Naive thymus-derived CD4-positive, alpha-beta T cell (primary cell): ENCODE measurements at regions not wholly inside any gene's neighbourhood (a gene's known extent, or its start where the extent isn't known, plus 50 kb on each side); places are given as distances from the start of the nearest gene placed in this dataset.
A peak's percentile ranks its signal among the peaks of the same experiment; 100 is the strongest.

ENCODE experiments used
- ATAC-seq: fragments of 150-1000 bp; cut with Tn5 transposase; 2 replicates; pipeline ENCODE4 v1.10.0; 2021; ENCODE audit warnings: mild to moderate bottlenecking, moderate library complexity
- CTCF ChIA-PET: fragments of 350-600 bp; sonication (Branson Sonifier 250); formaldehyde crosslinking; loops from one replicate; lab custom pipeline; 2021; ENCODE audit warnings: antibody characterized with exemption; lab: Charles Lee
- POLR2A ChIA-PET: fragments of 350-600 bp; sonication (Branson Sonifier 250); formaldehyde crosslinking; loops from one replicate; lab custom pipeline; 2021; ENCODE audit warnings: antibody characterized with exemption, inconsistent platforms; lab: Charles Lee
- DNase-seq, 9 donors: peaks; one replicate each; pipeline versions ENCODE4 v3.0.0 to v3.0.0-alpha.2; 2020 to 2022; ENCODE audit warnings: mixed read lengths in 1 of 9
- H3K27ac ChIP-seq: one replicate; pipeline ENCODE4 v1.7.0; 2013; ENCODE audit warnings: mild to moderate bottlenecking, low read depth, low read length, moderate library complexity
- H3K27me3 ChIP-seq, 2 donors: one replicate each; pipeline ENCODE4 v1.7.0; 2013; ENCODE audit warnings: low read length in 2 of 2, mild to moderate bottlenecking in 2 of 2, moderate library complexity in 2 of 2; ENCODE audit not compliant: control insufficient read depth in 2 of 2, insufficient read depth in 2 of 2
- H3K36me3 ChIP-seq, 3 experiments: 1 replicate in 2 of 3; 2 replicates in 1 of 3; pipeline ENCODE4 v1.7.0; 2013; ENCODE audit warnings: low read length in 3 of 3, mild to moderate bottlenecking in 3 of 3, moderate library complexity in 1 of 3; ENCODE audit not compliant: insufficient read depth in 3 of 3, control insufficient read depth in 2 of 3
- H3K4me1 ChIP-seq, 2 donors: one replicate each; pipeline ENCODE4 v1.7.0; 2013; ENCODE audit warnings: low read length in 2 of 2, mild to moderate bottlenecking in 2 of 2, moderate library complexity in 1 of 2; ENCODE audit not compliant: control insufficient read depth in 2 of 2, insufficient read depth in 2 of 2
- H3K4me3 ChIP-seq: 2 replicates; pipeline ENCODE4 v1.7.0; 2013; ENCODE audit warnings: mild to moderate bottlenecking, low read length
- H3K9me3 ChIP-seq, 3 experiments: 1 replicate in 2 of 3; 2 replicates in 1 of 3; pipeline ENCODE4 v1.7.0; 2013; ENCODE audit warnings: low read length in 3 of 3; ENCODE audit not compliant: control insufficient read depth in 2 of 3
- H3K27ac Mint-ChIP-seq, 9 donors: one replicate each; pipeline ENCODE4 v1.8.0; 2020 to 2022; ENCODE audit warnings: mixed read lengths in 9 of 9, mild to moderate bottlenecking in 8 of 9, moderate library complexity in 5 of 9, inconsistent platforms in 2 of 9
- H3K27me3 Mint-ChIP-seq, 5 donors: one replicate each; pipeline ENCODE4 v1.8.0; 2021 to 2022; ENCODE audit warnings: mixed read lengths in 5 of 5, mild to moderate bottlenecking in 1 of 5
- H3K36me3 Mint-ChIP-seq, 5 donors: one replicate each; pipeline ENCODE4 v1.8.0; 2020 to 2022; ENCODE audit warnings: mixed read lengths in 5 of 5, mild to moderate bottlenecking in 3 of 5, inconsistent platforms in 1 of 5
- H3K4me1 Mint-ChIP-seq, 7 donors: one replicate each; pipeline ENCODE4 v1.8.0; 2020 to 2022; ENCODE audit warnings: mixed read lengths in 7 of 7, mild to moderate bottlenecking in 3 of 7, inconsistent platforms in 1 of 7
- H3K4me3 Mint-ChIP-seq, 10 donors: one replicate each; pipeline ENCODE4 v1.8.0; 2020 to 2022; ENCODE audit warnings: mild to moderate bottlenecking in 10 of 10, mixed read lengths in 10 of 10, moderate library complexity in 6 of 10, inconsistent platforms in 2 of 10
- H3K9me3 Mint-ChIP-seq, 11 donors: one replicate each; pipeline ENCODE4 v1.8.0; 2020 to 2022; ENCODE audit warnings: mixed read lengths in 11 of 11, mild to moderate bottlenecking in 4 of 11, inconsistent platforms in 1 of 11, moderate library complexity in 1 of 11
- intact Hi-C, 2 donors: fragments of 100-400 bp; cut with micrococcal nuclease; formaldehyde crosslinking; loops; one replicate each; pipeline ENCODE4 v1.15.1; 2023

GRCh38 chr10:63030536-63030935 is 102.6 kb upstream of the NRBF2 start:
- intact Hi-C loops = no loop called here
- Histone ChIP-seq H3K27ac (no peak overlapping the region), H3K9me3 (no peaks in the 10 kb centered on the region), H3K36me3 (no peaks in the 10 kb centered on the region), H3K27me3 (no peaks in the 10 kb centered on the region), H3K4me3 (no peak overlapping the region), H3K4me1 (no peaks in the 10 kb centered on the region)
- peaks cover 0 to 5% (median 0%) of the 10 kb centered on the region in 11 donors for H3K9me3 Mint-ChIP-seq
- ChIA-PET CTCF (no interaction called here), POLR2A (no interaction called here)
- DNase-seq (no peak), ATAC-seq (no peak)
- no peak overlapping the region for H3K27ac Mint-ChIP-seq
- no peaks in the 10 kb centered on the region for H3K4me1 Mint-ChIP-seq
- peaks cover 1 to 22% (median 5%) of the 10 kb centered on the region in 5 donors for H3K27me3 Mint-ChIP-seq
- H3K4me3 Mint-ChIP-seq = no peak overlapping the region
- peaks cover 0 to 3% (median 0%) of the 10 kb centered on the region in 5 donors for H3K36me3 Mint-ChIP-seq

GRCh38 chr10:63027531-63027930 is 105.6 kb upstream of the NRBF2 start:
- Histone ChIP-seq H3K9me3 (no peaks in the 10 kb centered on the region), H3K27ac (no peak overlapping the region), H3K27me3 (no peaks in the 10 kb centered on the region), H3K36me3 (no peaks in the 10 kb centered on the region), H3K4me1 (no peaks in the 10 kb centered on the region), H3K4me3 (no peak overlapping the region)
- POLR2A ChIA-PET = no interaction called here
- Mint-ChIP-seq H3K27me3 (peaks cover 0 to 22% (median 10%) of the 10 kb centered on the region in 5 donors), H3K9me3 (no peaks in the 10 kb centered on the region), H3K36me3 (no peaks in the 10 kb centered on the region), H3K27ac (no peak overlapping the region), H3K4me3 (no peak overlapping the region), H3K4me1 (no peaks in the 10 kb centered on the region)
- intact Hi-C loops = no loop called here
- ATAC-seq (no peak), DNase-seq (no peak)
- CTCF ChIA-PET = no interaction called here

GRCh38 chr10:63021225-63021624 is 111.9 kb upstream of the NRBF2 start:
- intact Hi-C loops = no loop called here
- no peaks in the 10 kb centered on the region for H3K9me3 ChIP-seq
- CTCF ChIA-PET = no interaction called here

GRCh38 chr10:63013755-63014154 is 119.4 kb upstream of the NRBF2 start:
- H3K4me1 Mint-ChIP-seq = no peaks in the 10 kb centered on the region
- ChIA-PET CTCF (no interaction called here), POLR2A (no interaction called here)
- intact Hi-C loops = no loop called here
- ATAC-seq (no peak), DNase-seq (no peak)
- Histone ChIP-seq H3K9me3 (no peaks in the 10 kb centered on the region), H3K4me1 (no peaks in the 10 kb centered on the region), H3K27me3 (no peaks in the 10 kb centered on the region), H3K36me3 (no peaks in the 10 kb centered on the region), H3K27ac (no peak overlapping the region), H3K4me3 (no peak overlapping the region)
- H3K27me3 Mint-ChIP-seq = peaks cover 4 to 28% (median 12%) of the 10 kb centered on the region in 5 donors
- no peaks in the 10 kb centered on the region for H3K36me3 Mint-ChIP-seq
- peaks cover 0 to 3% (median 0%) of the 10 kb centered on the region in 11 donors for H3K9me3 Mint-ChIP-seq
- H3K27ac Mint-ChIP-seq = no peak overlapping the region
- H3K4me3 Mint-ChIP-seq = no peak overlapping the region

More at GRCh38 chr10:63021225-63021624, 111.9 kb upstream of the NRBF2 start:
- Histone ChIP-seq H3K36me3 (no peaks in the 10 kb centered on the region), H3K4me3 (no peak overlapping the region), H3K4me1 (no peaks in the 10 kb centered on the region), H3K27ac (no peak overlapping the region), H3K27me3 (no peaks in the 10 kb centered on the region)
- Mint-ChIP-seq H3K36me3 (no peaks in the 10 kb centered on the region), H3K27ac (peak overlapping the region in 1 of 9 donors; percentile 43), H3K4me3 (no peak overlapping the region), H3K4me1 (no peaks in the 10 kb centered on the region), H3K27me3 (peaks cover 0 to 28% (median 7%) of the 10 kb centered on the region in 5 donors), H3K9me3 (no peaks in the 10 kb centered on the region)
- ATAC-seq (no peak), DNase-seq (no peak)
- POLR2A ChIA-PET = no interaction called here

- Mint-ChIP-seq H3K4me3 (no peak overlapping the region), H3K4me1 (no peaks in the 10 kb centered on the region), H3K27ac (no peak overlapping the region), H3K27me3 (peaks cover 4 to 27% (median 12%) of the 10 kb centered on the region in 5 donors), H3K36me3 (no peaks in the 10 kb centered on the region), H3K9me3 (peaks cover 0 to 3% (median 0%) of the 10 kb centered on the region in 11 donors)
- Histone ChIP-seq H3K4me1 (no peaks in the 10 kb centered on the region), H3K36me3 (no peaks in the 10 kb centered on the region), H3K9me3 (no peaks in the 10 kb centered on the region), H3K27me3 (no peaks in the 10 kb centered on the region), H3K4me3 (no peak overlapping the region), H3K27ac (no peak overlapping the region)
- ChIA-PET CTCF (no interaction called here), POLR2A (no interaction called here)
- intact Hi-C loops = no loop called here
- DNase-seq (no peak), ATAC-seq (no peak)
These were observed 120.5 kb upstream of the NRBF2 start for GRCh38 chr10:63012623-63013022.

- H3K27ac Mint-ChIP-seq = no peak overlapping the region
- H3K4me3 Mint-ChIP-seq = no peak overlapping the region
- H3K36me3 Mint-ChIP-seq = no peaks in the 10 kb centered on the region
- no peaks in the 10 kb centered on the region for H3K9me3 ChIP-seq
- H3K27me3 Mint-ChIP-seq = peaks cover 4 to 35% (median 4%) of the 10 kb centered on the region in 5 donors
- H3K4me1 Mint-ChIP-seq = no peaks in the 10 kb centered on the region
- ATAC-seq (no peak), DNase-seq (no peak)
- no peaks in the 10 kb centered on the region for H3K27me3 ChIP-seq
- no peak overlapping the region for H3K27ac ChIP-seq
- H3K36me3 ChIP-seq = no peaks in the 10 kb centered on the region
- peaks cover 0 to 3% (median 0%) of the 10 kb centered on the region in 11 donors for H3K9me3 Mint-ChIP-seq
- POLR2A ChIA-PET = no interaction called here
- no peak overlapping the region for H3K4me3 ChIP-seq
- no peaks in the 10 kb centered on the region for H3K4me1 ChIP-seq
- CTCF ChIA-PET = no interaction called here
- intact Hi-C loops = no loop called here
These were observed 122.9 kb upstream of the NRBF2 start for GRCh38 chr10:63010203-63010602.

GRCh38 chr10:63008491-63008890 is 124.6 kb upstream of the NRBF2 start:
- Mint-ChIP-seq H3K36me3 (no peaks in the 10 kb centered on the region), H3K27me3 (peaks cover 0 to 33% (median 11%) of the 10 kb centered on the region in 5 donors), H3K4me3 (no peak overlapping the region), H3K4me1 (no peaks in the 10 kb centered on the region), H3K27ac (no peak overlapping the region), H3K9me3 (no peaks in the 10 kb centered on the region)
- Histone ChIP-seq H3K27ac (no peak overlapping the region), H3K36me3 (no peaks in the 10 kb centered on the region), H3K9me3 (no peaks in the 10 kb centered on the region), H3K4me3 (no peak overlapping the region), H3K27me3 (no peaks in the 10 kb centered on the region), H3K4me1 (no peaks in the 10 kb centered on the region)
- intact Hi-C loops = loop anchor here in 1 of 2 donors (10.0 kb wide), 1 partner anchor 414 kb away; no protein-coding TSS in a partner anchor
- CTCF ChIA-PET = interaction anchor here (0.7 kb wide), 1 partner anchor 276 kb away, joined by 3 read pairs; no protein-coding TSS in a partner anchor
- POLR2A ChIA-PET = no interaction called here
- no peak for DNase-seq
- ATAC-seq = no peak
